LNCaP clone FGC (cell line): ENCODE measurements at regions not wholly inside any gene's neighbourhood (a gene's known extent, or its start where the extent isn't known, plus 50 kb on each side); places are given as distances from the start of the nearest gene placed in this dataset.
A peak's percentile ranks its signal among the peaks of the same experiment; 100 is the strongest.

ENCODE experiments used
- DNase-seq: peaks from one replicate; pipeline ENCODE4 v3.0.0-alpha.2; 2011; ENCODE audit warnings: low read depth
- H3K4me3 ChIP-seq: 2 replicates; pipeline ENCODE4 v1.5.1; 2011; ENCODE audit warnings: mild to moderate bottlenecking, low read depth, low read length, control low read depth
- CTCF ChIP-seq: IDR thresholded peaks from 2 replicates; pipeline ENCODE4 v1.5.1; 2012; ENCODE audit warnings: mild to moderate bottlenecking; ENCODE audit not compliant: control insufficient read depth, insufficient read depth; ENCODE audit errors: extremely low read depth

GRCh38 chr3:69445024-69445423 lies 59.1 kb upstream of the FRMD4B start:
- DNase-seq: no peak
- TF ChIP-seq CTCF: no peak
- H3K4me3 ChIP-seq: no peak overlapping the region

- no peak for TF ChIP-seq CTCF
- no peak for DNase-seq
- H3K4me3 ChIP-seq: no peak overlapping the region
These were observed 57.6 kb upstream of the FRMD4B start for GRCh38 chr3:69443457-69443920.

GRCh38 chr3:69442771-69443311 lies 57.0 kb upstream of the FRMD4B start:
- no peak overlapping the region for H3K4me3 ChIP-seq
- no peak for TF ChIP-seq CTCF
- no peak for DNase-seq

GRCh38 chr3:69441732-69442131 lies 55.8 kb upstream of the FRMD4B start:
- no peak overlapping the region for H3K4me3 ChIP-seq
- TF ChIP-seq CTCF: no peak
- no peak for DNase-seq

- no peak overlapping the region for H3K4me3 ChIP-seq
- no peak for DNase-seq
- no peak for TF ChIP-seq CTCF
These were observed 55.2 kb upstream of the FRMD4B start for GRCh38 chr3:69441040-69441439.

GRCh38 chr3:69439643-69440270 lies 53.9 kb upstream of the FRMD4B start:
- DNase-seq: no peak
- TF ChIP-seq CTCF: peak; percentile 64

GRCh38 chr3:69438476-69438875 lies 52.6 kb upstream of the FRMD4B start:
- no peak for TF ChIP-seq CTCF
- no peak for DNase-seq
- no peak overlapping the region for H3K4me3 ChIP-seq

More at GRCh38 chr3:69439643-69440270, 53.9 kb upstream of the FRMD4B start:
- H3K4me3 ChIP-seq: no peak overlapping the region
